WTC11 (cell line): ENCODE measurements at regions not wholly inside any gene's neighbourhood (a gene's known extent, or its start where the extent isn't known, plus 50 kb on each side); places are given as distances from the start of the nearest gene placed in this dataset.

Experiments
- ATAC-seq: fragments of 200-7000 bp; cut with Tn5 transposase; 2 replicates; pipeline ENCODE4 v1.10.0; 2021; ENCODE audit warnings: mild to moderate bottlenecking, moderate library complexity
- CTCF ChIA-PET: fragments of 300-600 bp; sonication (Branson Sonifier 250); formaldehyde crosslinking; loops from one replicate; lab custom pipeline; 2021; ENCODE audit warnings: antibody characterized with exemption; lab: Charles Lee
- POLR2A ChIA-PET: fragments of 350-600 bp; sonication (Branson Sonifier 250); formaldehyde crosslinking; loops from one replicate; lab custom pipeline; 2021; ENCODE audit warnings: antibody characterized with exemption; lab: Charles Lee
- DNase-seq: peaks from one replicate; pipeline ENCODE4 v3.0.0; 2021; ENCODE audit warnings: low spot score
- H3K27ac Mint-ChIP-seq: 2 replicates; pipeline ENCODE4 v1.8.0; 2021; ENCODE audit warnings: mixed read lengths
- H3K27me3 Mint-ChIP-seq: 2 replicates; pipeline ENCODE4 v1.8.0; 2021; ENCODE audit warnings: low read depth, mild to moderate bottlenecking, moderate library complexity, mixed read lengths
- H3K36me3 Mint-ChIP-seq: 2 replicates; pipeline ENCODE4 v1.8.0; 2021; ENCODE audit warnings: mixed read lengths
- H3K4me1 Mint-ChIP-seq: 2 replicates; pipeline ENCODE4 v1.8.0; 2022; ENCODE audit warnings: mixed read lengths
- H3K4me3 Mint-ChIP-seq: 2 replicates; pipeline ENCODE4 v1.8.0; 2021; ENCODE audit warnings: mild to moderate bottlenecking, moderate library complexity, mixed read lengths
- H3K9me3 Mint-ChIP-seq: 2 replicates; pipeline ENCODE4 v1.8.0; 2021; ENCODE audit warnings: mixed read lengths
- AR ChIP-seq: fragments of 250-450 bp; sonication (Bioruptor Pico); IDR thresholded peaks from 2 replicates; pipeline ENCODE4 v1.9.0; 2021; ENCODE audit warnings: mild to moderate bottlenecking
- ATF6 ChIP-seq: sonication (generic); formaldehyde crosslinking; IDR thresholded peaks from 2 replicates; pipeline ENCODE4 v1.8.1; 2023; ENCODE audit warnings: mild to moderate bottlenecking, missing genetic modification reagents
- E2F5 ChIP-seq: sonication (generic); formaldehyde crosslinking; IDR thresholded peaks from 2 replicates; pipeline ENCODE4 v1.8.1; 2022; ENCODE audit warnings: mild to moderate bottlenecking, moderate library complexity, missing genetic modification reagents
- ELF4 ChIP-seq: sonication (generic); formaldehyde crosslinking; IDR thresholded peaks from 2 replicates; pipeline ENCODE4 v1.8.1; 2022; ENCODE audit warnings: low read depth, mild to moderate bottlenecking, moderate library complexity, missing genetic modification reagents
- ERG ChIP-seq: fragments of 250-450 bp; sonication (Bioruptor Pico); IDR thresholded peaks from 2 replicates; pipeline ENCODE4 v1.8.0; 2021; ENCODE audit warnings: mild to moderate bottlenecking
- ESRRA ChIP-seq: sonication (generic); formaldehyde crosslinking; IDR thresholded peaks from 2 replicates; pipeline ENCODE4 v1.8.1; 2022; ENCODE audit warnings: mild to moderate bottlenecking, missing genetic modification reagents, borderline replicate concordance
- FOXK1 ChIP-seq: sonication (generic); formaldehyde crosslinking; IDR thresholded peaks from 2 replicates; pipeline ENCODE4 v1.8.0; 2022; ENCODE audit warnings: mild to moderate bottlenecking, moderate library complexity, missing genetic modification reagents
- GRHL2 ChIP-seq: fragments of 250-450 bp; sonication (Bioruptor Pico); IDR thresholded peaks from 2 replicates; pipeline ENCODE4 v1.8.0; 2022; ENCODE audit warnings: mild to moderate bottlenecking, moderate library complexity; ENCODE audit not compliant: insufficient replicate concordance, severe bottlenecking
- HMGXB4 ChIP-seq: sonication (generic); formaldehyde crosslinking; IDR thresholded peaks from 2 replicates; pipeline ENCODE4 v1.8.1; 2023; ENCODE audit warnings: mild to moderate bottlenecking, moderate library complexity, missing genetic modification reagents
- IRF2 ChIP-seq: sonication (generic); formaldehyde crosslinking; IDR thresholded peaks from 2 replicates; pipeline ENCODE4 v1.8.0; 2022; ENCODE audit warnings: low read depth, missing genetic modification reagents, borderline replicate concordance
- JUN ChIP-seq: sonication (generic); formaldehyde crosslinking; IDR thresholded peaks from 2 replicates; pipeline ENCODE4 v1.8.0; 2023; ENCODE audit warnings: mild to moderate bottlenecking, missing genetic modification reagents
- MAX ChIP-seq: sonication (generic); formaldehyde crosslinking; IDR thresholded peaks from 2 replicates; pipeline ENCODE4 v1.8.0; 2022; ENCODE audit warnings: mild to moderate bottlenecking, missing genetic modification reagents
- MXD4 ChIP-seq: fragments of 250-450 bp; sonication (Bioruptor Pico); IDR thresholded peaks from 2 replicates; pipeline ENCODE4 v1.8.0; 2021; ENCODE audit warnings: mild to moderate bottlenecking, moderate library complexity, borderline replicate concordance
- NFE2L1 ChIP-seq: sonication (generic); formaldehyde crosslinking; IDR thresholded peaks from 2 replicates; pipeline ENCODE4 v1.8.1; 2023; ENCODE audit warnings: missing genetic modification reagents
- NFYB ChIP-seq: sonication (generic); formaldehyde crosslinking; conservative IDR thresholded peaks from 2 replicates; pipeline ENCODE4 v1.8.0; 2022; ENCODE audit warnings: low read depth, missing genetic modification reagents
- NR1H2 ChIP-seq: sonication (generic); formaldehyde crosslinking; IDR thresholded peaks from 2 replicates; pipeline ENCODE4 v1.9.0; 2021; ENCODE audit warnings: mild to moderate bottlenecking, moderate library complexity, missing genetic modification reagents
- SMAD4 ChIP-seq: sonication (generic); formaldehyde crosslinking; IDR thresholded peaks from 2 replicates; pipeline ENCODE4 v1.8.0; 2022; ENCODE audit warnings: mild to moderate bottlenecking, missing genetic modification reagents
- SP1 ChIP-seq: sonication (generic); formaldehyde crosslinking; conservative IDR thresholded peaks from 2 replicates; pipeline ENCODE4 v1.8.1; 2022; ENCODE audit warnings: missing genetic modification reagents
- ZNF138 ChIP-seq: sonication (generic); formaldehyde crosslinking; conservative IDR thresholded peaks from 2 replicates; pipeline ENCODE4 v1.8.1; 2022; ENCODE audit warnings: mild to moderate bottlenecking, moderate library complexity, missing genetic modification reagents
- ZNF232 ChIP-seq: sonication (generic); formaldehyde crosslinking; IDR thresholded peaks from 2 replicates; pipeline ENCODE4 v1.8.0; 2022; ENCODE audit warnings: mild to moderate bottlenecking, missing genetic modification reagents
- ZNF416 ChIP-seq: fragments of 250-450 bp; sonication (Bioruptor Pico); IDR thresholded peaks from 2 replicates; pipeline ENCODE4 v1.9.0; 2021; ENCODE audit warnings: mild to moderate bottlenecking, inconsistent platforms
- ZNF425 ChIP-seq: fragments of 250-450 bp; sonication (Bioruptor Pico); conservative IDR thresholded peaks from 2 replicates; pipeline ENCODE4 v1.9.0; 2021; ENCODE audit warnings: mild to moderate bottlenecking

- TF ChIP-seq MXD4 (CRISPR knock-in tag) (no peak), MAX (CRISPR knock-in tag) (no peak), SP1 (CRISPR knock-in tag) (no peak)
These were observed 52.0 kb upstream of the CDK1 start (continued) for GRCh38 chr10:60726257-60726656.

GRCh38 chr10:60722623-60723022 lies 55.7 kb upstream of the CDK1 start:
- TF ChIP-seq NFE2L1 (CRISPR knock-in tag) (no peak), NR1H2 (CRISPR knock-in tag) (no peak), NFYB (CRISPR knock-in tag) (no peak), ZNF416 (CRISPR knock-in tag) (no peak), ELF4 (no peak), IRF2 (CRISPR knock-in tag) (no peak), GRHL2 (no peak), ZNF232 (CRISPR knock-in tag) (no peak), SMAD4 (CRISPR knock-in tag) (no peak), HMGXB4 (CRISPR knock-in tag) (no peak), E2F5 (CRISPR knock-in tag) (no peak), ESRRA (CRISPR knock-in tag) (no peak), ZNF138 (CRISPR knock-in tag) (no peak), AR (CRISPR knock-in tag) (no peak)
- TF ChIP-seq, all 79 proteins: peak for 0
- Mint-ChIP-seq H3K4me3 (no peak overlapping the region), H3K4me1 (peaks cover 10% of the 10 kb centered on the region; the same call in 1 of the 2 replicates), H3K27me3 (no peaks in the 10 kb centered on the region), H3K36me3 (peaks cover 2% of the 10 kb centered on the region; the same call in 1 of the 2 replicates), H3K27ac (no peak overlapping the region), H3K9me3 (peaks cover 8% of the 10 kb centered on the region)
- POLR2A ChIA-PET, result no interaction called here
- ATAC-seq (no peak), DNase-seq (no peak)
- CTCF ChIA-PET, result no interaction called here

- DNase-seq, result no peak
- H3K4me1 Mint-ChIP-seq, result no peaks in the 10 kb centered on the region
- H3K9me3 Mint-ChIP-seq, result peaks cover 8% of the 10 kb centered on the region
- no peak overlapping the region for H3K4me3 Mint-ChIP-seq
- ChIA-PET POLR2A (no interaction called here), CTCF (no interaction called here)
- ATAC-seq, result no peak
- no peak overlapping the region for H3K27ac Mint-ChIP-seq
- no peaks in the 10 kb centered on the region for H3K27me3 Mint-ChIP-seq
- peaks cover 2% of the 10 kb centered on the region; the same call in 1 of the 2 replicates for H3K36me3 Mint-ChIP-seq
- TF ChIP-seq JUN, result no peak
- TF ChIP-seq ERG, result no peak
- no peak for TF ChIP-seq HMGXB4 (CRISPR knock-in tag)
- no peak for TF ChIP-seq ZNF425 (CRISPR knock-in tag)
- no peak for TF ChIP-seq ATF6 (CRISPR knock-in tag)
- no peak for TF ChIP-seq FOXK1 (CRISPR knock-in tag)
These were observed 58.6 kb upstream of the CDK1 start for GRCh38 chr10:60719721-60720120.
